ENCODE measurements at regions not wholly inside any gene's neighbourhood (a gene's known extent, or its start where the extent isn't known, plus 50 kb on each side); places are given as distances from the start of the nearest gene placed in this dataset.
A peak's percentile ranks its signal among the peaks of the same experiment; 100 is the strongest.

DNA sequence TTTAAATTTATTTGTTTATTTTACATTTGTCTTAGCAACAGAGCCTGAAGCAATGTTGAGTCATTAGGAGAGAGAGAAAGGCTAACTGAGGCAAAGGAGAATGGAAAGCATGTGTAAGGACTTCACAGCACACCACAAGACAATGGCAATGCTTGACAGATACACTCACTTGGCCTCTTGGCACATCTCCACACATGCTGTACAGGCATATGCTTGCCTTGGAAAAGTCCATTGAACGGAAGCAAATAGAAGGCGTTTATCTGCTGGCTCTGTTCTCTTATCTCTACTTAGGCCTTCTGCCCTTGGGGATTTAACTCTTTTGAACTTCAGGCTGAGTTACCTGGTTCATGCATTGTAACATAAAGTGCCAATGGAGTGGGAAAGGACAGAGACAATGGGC lies 262.2 kb upstream of the POU3F1 start:
- 0% methylated on average over 2 of the region's 2 CpGs for WGBS (ENCODE audit: insufficient coverage, low coverage, missing lambda C conversion rate)
- H3K36me3 ChIP-seq (ENCODE audit: control insufficient read depth, insufficient read depth, low read length): no peaks in the 10 kb centered on the region
- POLR2A ChIA-PET: interaction anchor here (1.0 kb wide), 1 partner anchor 16 kb away, joined by 5 read pairs; no protein-coding TSS in a partner anchor
- H3K4me3 ChIP-seq: no peak overlapping the region
- ATAC-seq: peak; percentile 80
- H3K9me1 ChIP-seq (ENCODE audit: control insufficient read depth, insufficient read depth, low read length): no peaks in the 10 kb centered on the region
- peak overlapping the region; percentile 76 for H2AFZ ChIP-seq (ENCODE audit: low read depth, low read length)
- no peaks in the 10 kb centered on the region for H4K20me1 ChIP-seq (replicated peaks; ENCODE audit: control insufficient read depth, insufficient read depth, low read length)
- FAIRE-seq: peak; percentile 89
- peaks cover 16 to 25% of the 10 kb centered on the region in 2 experiments; a peak in 4 of 5 replicates for H3K4me1 ChIP-seq (replicated peaks in 1 of 2; ENCODE audit: control insufficient read depth in 2 of 2, insufficient read depth in 2 of 2, low read length in 2 of 2)
- intact Hi-C loops (cut with micrococcal nuclease): no loop called here
- no peaks in the 10 kb centered on the region for H3K79me2 ChIP-seq (ENCODE audit: control insufficient read depth, insufficient read depth, low read length)
- peak in 2 of 4 experiments; percentile 53 to 84 for DNase-seq (ENCODE audit: extremely low read depth in 1 of 4, low spot score in 3 of 4)
- BruUV-seq (replicated peaks): no TSS peak
- H3K27ac ChIP-seq (ENCODE audit: extremely low read depth, low read depth, low read length): peak overlapping the region; percentile 59
- no peaks in the 10 kb centered on the region for H3K27me3 ChIP-seq (ENCODE audit: control insufficient read depth in 2 of 2, insufficient read depth in 2 of 2, low read length in 2 of 2)
- H3K9me3 ChIP-seq (replicated peaks; ENCODE audit: control insufficient read depth, insufficient read depth, low read depth, low read length): no peaks in the 10 kb centered on the region
- peak overlapping the region; percentile 49 for H3K4me2 ChIP-seq (ENCODE audit: insufficient read depth, low read length)
- no peak overlapping the region; a peak in 2 of 4 replicates for H3K9ac ChIP-seq (ENCODE audit: insufficient read depth in 1 of 2, low read depth in 2 of 2, low read length in 2 of 2)
- CTCF ChIA-PET (ENCODE audit: low intra/inter-chr PET ratio): no interaction called here
- in situ Hi-C loops (cut with MboI): no loop called here
- TF ChIP-seq, protein P1, sequence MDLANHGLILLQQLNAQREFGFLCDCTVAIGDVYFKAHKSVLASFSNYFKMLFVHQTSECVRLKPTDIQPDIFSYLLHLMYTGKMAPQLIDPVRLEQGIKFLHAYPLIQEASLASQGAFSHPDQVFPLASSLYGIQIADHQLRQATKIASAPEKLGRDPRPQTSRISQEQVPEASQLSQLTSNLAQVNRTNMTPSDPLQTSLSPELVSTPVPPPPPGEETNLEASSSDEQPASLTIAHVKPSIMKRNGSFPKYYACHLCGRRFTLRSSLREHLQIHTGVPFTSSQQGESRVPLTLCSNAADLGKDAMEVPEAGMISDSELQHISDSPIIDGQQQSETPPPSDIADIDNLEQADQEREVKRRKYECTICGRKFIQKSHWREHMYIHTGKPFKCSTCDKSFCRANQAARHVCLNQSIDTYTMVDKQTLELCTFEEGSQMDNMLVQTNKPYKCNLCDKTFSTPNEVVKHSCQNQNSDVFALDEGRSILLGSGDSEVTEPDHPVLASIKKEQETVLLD (IDR thresholded peaks at IDR 0.05): peak; percentile 38; the same call in 1 of the 2 replicates
- no peak for TF ChIP-seq ZC3H4 (CRISPR knock-in tag; IDR thresholded peaks at IDR 0.05; ENCODE audit: borderline replicate concordance)
- TF ChIP-seq HNRNPK (IDR thresholded peaks at IDR 0.05; ENCODE audit: low read depth, low read length, poor library complexity, severe bottlenecking): no peak
- TF ChIP-seq SOX6 (IDR thresholded peaks at IDR 0.05): peak; percentile 91
- TF ChIP-seq NR2C1 (IDR thresholded peaks at IDR 0.05): no peak; the same call in 1 of the 2 replicates
- peak; percentile 50; the same call in 1 of the 2 replicates for TF ChIP-seq NR2C1 (tag; IDR thresholded peaks at IDR 0.05)
- TF ChIP-seq HDAC2 (IDR thresholded peaks at IDR 0.05): peak; percentile 81
- peak in 1 of 2 experiments; percentile 49; a peak in 1 of 4 replicates for TF ChIP-seq HDAC1 (IDR thresholded peaks at IDR 0.05)
- no peak for TF ChIP-seq RAD51 (IDR thresholded peaks at IDR 0.05; ENCODE audit: borderline replicate concordance, low read depth)
- 0 out of 2 replicates have a peak, but pooled peaks have one; percentile 52 for TF ChIP-seq TCF7 (IDR thresholded peaks at IDR 0.05; ENCODE audit: borderline replicate concordance)
- TF ChIP-seq NFIC (IDR thresholded peaks at IDR 0.05): peak; percentile 85
- TF ChIP-seq TAL1 (IDR thresholded peaks at IDR 0.05): no peak
- peak; percentile 51 for TF ChIP-seq CXXC5 (CRISPR knock-in tag; IDR thresholded peaks at IDR 0.05)
- TF ChIP-seq RAD21 (CRISPR knock-in tag; conservative IDR thresholded peaks at IDR 0.05 in 1 of 2, IDR thresholded peaks at IDR 0.05 in 1 of 2): 0 out of 4 replicates have a peak, but pooled peaks of 1 of the 2 experiments have one; percentile 21
- TF ChIP-seq RFX1 (IDR thresholded peaks at IDR 0.05): 0 out of 2 replicates have a peak, but pooled peaks have one; percentile 20
- TF ChIP-seq ETV1 (tag; conservative IDR thresholded peaks at IDR 0.05; ENCODE audit: low read depth): peak; percentile 79
- TF ChIP-seq NR2C2 (CRISPR knock-in tag; IDR thresholded peaks at IDR 0.05): no peak
- 0 out of 2 replicates have a peak, but pooled peaks have one; percentile 24 for TF ChIP-seq NR2C2 (tag; IDR thresholded peaks at IDR 0.05)
- peak; percentile 50; the same call in 1 of the 2 replicates for TF ChIP-seq TCF3 (CRISPR knock-in tag; IDR thresholded peaks at IDR 0.05)
- peak; percentile 43; the same call in 1 of the 2 replicates for TF ChIP-seq JUND (IDR thresholded peaks at IDR 0.05; ENCODE audit: borderline replicate concordance, low read depth, low read length)
- peak; percentile 52; the same call in 1 of the 3 replicates for TF ChIP-seq JUND (tag; IDR thresholded peaks at IDR 0.05; ENCODE audit: borderline replicate concordance, low read depth, low read length)
- peak; percentile 21; the same call in 1 of the 2 replicates for TF ChIP-seq NCOA1 (IDR thresholded peaks at IDR 0.05; ENCODE audit: low read depth)

Measured in K562 (cell line).